Stimulated activated CD8-positive, alpha-beta memory T cell treated with anti-CD3 and anti-CD28 coated beads, Interleukin-4, amount 100 ng/mL, for 1 hour (primary cell): ENCODE measurements at regions not wholly inside any gene's neighbourhood (a gene's known extent, or its start where the extent isn't known, plus 50 kb on each side); places are given as distances from the start of the nearest gene placed in this dataset.

Experiments used
- DNase-seq, 2 donors: peaks; one replicate each; pipeline ENCODE4 v3.0.0-alpha.2; 2020; ENCODE audit warnings: low read depth in 2 of 2, low spot score in 1 of 2

DNA sequence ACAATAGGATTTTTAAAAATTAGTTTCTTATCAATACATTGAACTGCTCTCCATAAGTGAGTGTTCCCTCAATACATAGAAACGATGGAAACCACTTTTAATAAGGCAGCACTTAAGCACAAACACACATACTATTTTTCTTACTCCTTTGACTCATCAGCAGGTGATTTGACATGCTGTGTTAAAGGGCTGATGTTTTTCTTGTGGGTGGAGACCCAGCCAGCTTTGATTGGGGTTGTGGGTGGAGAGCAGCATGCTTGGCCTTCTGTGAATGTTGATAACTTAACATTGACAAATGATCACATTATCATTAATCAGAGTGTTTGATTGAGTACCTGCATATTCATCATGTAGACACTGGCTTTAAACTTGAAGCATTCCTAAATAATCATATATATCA lies 223.0 kb upstream of the DPH6 start:
- DNase-seq = no peak

DNA sequence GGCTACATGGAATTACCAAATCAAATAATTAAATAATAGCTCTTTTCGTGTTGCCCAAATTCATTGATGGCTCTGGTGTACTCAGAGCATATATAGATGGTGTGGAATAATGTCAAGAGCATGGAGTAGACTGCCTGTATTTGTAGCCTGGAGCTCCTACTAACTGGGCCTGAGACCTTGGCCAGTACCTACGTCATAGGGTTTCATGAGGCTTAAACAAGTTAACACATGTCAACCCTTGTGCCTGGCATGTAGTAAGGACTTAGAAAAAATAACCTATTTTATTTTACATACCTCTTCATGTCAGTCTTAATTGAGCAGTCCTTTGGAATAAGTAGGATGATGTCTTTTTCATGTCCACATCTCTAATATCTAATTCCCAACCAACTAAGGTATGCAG lies 223.7 kb upstream of the DPH6 start:
- no peak for DNase-seq

DNA sequence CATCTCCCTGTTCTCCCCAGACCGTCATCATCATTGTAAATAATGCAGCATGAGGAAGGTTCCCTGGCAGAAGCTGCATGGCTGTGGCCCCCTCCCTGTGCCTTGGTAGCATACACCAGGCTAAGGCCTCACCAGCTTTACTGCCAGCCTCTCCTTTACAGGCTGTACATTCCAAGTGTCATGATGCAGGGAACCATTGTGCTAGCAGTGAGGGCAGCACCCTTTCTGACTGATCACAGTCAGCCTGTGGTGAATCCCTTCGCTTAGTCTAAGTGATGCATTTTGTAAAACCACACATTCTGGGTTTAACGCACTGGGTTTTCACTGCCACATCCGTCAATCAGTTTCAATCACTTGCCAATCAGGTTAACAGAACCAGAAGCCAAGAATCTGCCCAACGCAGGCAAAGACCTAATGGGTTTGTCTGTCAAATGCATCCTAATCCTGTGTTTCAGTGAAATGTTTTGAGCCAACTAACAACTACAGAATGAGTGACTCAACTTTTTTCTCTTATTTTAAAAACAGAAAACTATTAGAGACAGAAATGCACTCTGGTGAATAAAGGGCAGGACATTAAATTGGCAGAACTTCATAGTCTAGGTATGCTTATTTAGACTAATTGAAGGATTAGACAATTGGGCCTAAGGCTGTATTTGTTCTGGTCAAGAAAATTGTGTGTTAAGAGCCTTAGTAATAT lies 225.9 kb upstream of the DPH6 start:
- no peak for DNase-seq

DNA sequence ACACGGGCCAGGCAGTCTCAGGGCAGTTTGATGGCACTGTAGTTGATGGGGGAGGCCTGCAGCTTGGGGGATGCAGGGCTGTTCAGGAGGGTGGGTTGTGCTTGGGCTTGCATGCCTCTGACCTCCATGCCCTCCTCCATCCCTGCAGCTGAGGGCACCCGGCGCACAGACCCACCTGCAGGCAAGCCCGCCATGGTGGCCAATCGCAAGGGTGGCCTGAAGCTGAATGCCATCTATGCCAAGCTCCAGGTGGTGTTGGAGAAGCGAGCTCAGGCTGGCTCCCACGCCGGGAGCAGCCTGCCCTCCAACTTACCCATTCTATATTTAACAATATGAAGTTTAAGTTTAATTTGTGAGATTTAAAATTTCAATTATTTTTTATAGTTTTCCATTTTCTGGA lies 228.7 kb upstream of the DPH6 start:
- DNase-seq = no peak

DNA sequence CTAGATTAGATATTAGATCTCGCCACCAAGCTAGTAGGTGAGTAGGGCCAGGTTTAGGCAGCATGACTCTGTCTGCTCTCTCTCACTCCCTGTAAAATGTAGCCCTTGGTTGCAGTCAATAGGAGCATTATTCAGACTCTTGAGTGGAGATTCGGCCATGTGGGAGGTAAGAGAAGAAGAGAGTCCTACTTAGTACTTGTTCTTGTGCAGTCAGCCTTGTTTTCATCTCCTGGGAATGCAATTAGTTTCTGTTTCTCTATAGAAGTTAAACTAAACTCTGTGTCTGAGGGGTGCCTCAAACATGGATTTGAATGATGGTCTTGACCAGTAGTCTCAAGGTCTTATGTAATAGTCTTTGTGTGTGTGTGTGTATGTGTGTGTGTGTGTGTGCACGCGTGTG lies 229.5 kb upstream of the DPH6 start:
- DNase-seq = no peak

DNA sequence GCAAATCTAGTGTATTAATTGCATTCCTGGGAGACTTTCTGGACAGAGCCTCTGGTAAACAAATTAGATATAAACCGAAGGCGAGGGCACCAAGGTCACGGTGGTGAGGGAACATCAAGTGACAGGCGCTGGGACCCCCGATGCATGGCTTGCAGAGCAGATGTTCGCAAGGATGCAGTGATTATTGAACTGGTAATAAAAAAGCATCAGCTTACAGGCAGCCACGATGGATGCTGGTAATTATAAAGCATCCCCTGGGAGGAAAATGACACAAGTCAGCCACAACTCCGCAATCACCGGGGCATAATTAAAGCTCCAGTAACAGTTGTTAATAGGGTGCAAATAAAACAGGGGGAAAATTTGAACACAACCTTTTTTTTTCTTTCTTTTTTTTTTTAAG lies 231.1 kb upstream of the DPH6 start:
- no peak for DNase-seq

DNA sequence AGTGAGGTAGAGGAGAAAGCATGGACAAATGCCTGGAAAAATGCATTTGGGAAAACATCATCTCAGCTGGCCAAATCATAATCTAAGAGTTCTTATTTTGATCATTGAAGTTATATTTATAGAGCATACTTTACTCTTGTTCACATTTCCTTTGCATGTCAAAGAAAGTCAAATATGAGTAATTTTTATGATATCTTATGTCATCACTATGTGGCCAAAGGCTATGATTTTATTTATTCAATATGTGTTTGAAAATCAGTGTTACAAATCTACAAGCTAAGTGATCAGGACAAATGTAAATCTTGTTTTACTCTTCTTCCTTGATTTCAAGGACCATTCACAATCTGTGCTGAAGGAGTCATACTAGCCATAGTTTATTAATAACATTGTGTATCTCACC lies 237.2 kb upstream of the DPH6 start:
- no peak for DNase-seq

DNA sequence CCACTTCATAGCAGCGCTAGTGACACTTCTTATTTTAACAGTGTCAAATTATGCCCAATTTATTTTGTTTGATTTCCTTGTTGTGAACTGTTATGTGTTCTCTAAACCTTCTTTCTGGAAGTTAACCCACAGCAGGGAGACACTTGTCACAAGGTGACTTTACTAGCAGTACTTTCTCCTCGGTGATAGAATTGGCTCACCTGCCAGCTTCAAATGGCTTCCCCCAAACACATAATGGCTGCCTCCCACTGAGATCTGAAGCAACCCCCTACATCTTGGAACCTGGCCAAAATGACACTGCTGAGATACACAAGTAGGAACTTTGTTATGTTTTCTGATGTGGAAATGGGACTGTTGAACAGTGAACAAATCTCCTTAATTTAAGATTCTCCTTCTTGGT lies 238.8 kb upstream of the DPH6 start:
- no peak for DNase-seq

DNA sequence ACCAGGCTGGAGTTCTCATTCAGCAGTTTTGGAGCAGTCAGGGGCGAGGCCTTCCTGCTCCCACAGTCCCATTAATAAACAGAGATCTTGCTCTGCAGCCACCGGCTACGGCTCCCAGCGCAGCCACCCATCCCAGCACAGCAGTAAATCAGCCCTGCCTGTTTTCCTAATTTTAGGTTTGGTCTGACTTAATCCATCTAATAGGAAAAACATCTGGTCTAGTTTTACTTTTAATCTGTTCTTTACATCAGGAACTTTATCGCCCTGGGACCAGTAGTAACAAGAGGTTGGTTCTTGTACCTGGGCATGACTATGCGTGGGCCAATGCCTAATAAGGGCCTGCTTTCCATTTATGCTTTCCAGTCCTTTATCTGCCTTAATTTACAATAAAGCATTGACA lies 264.0 kb upstream of the DPH6 start:
- DNase-seq = no peak

DNA sequence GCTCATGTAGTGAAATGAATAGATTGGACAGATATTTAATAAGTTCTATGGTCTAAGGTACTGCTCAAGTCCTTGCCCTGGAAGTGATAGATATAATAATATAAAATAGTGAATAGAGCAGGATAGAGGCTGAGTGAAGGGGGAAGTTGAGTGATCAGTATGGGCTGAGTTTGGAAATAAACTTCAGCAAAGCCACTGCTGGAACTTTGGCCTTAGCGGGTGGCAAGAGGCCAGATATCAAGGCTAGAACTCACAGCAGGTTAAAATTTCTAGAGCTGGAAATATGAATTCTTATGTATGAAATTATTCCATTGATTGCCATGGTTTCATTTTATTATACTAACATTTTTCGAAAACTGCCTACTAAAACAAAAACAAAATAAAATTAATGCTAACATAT lies 267.6 kb upstream of the DPH6 start:
- no peak for DNase-seq

DNA sequence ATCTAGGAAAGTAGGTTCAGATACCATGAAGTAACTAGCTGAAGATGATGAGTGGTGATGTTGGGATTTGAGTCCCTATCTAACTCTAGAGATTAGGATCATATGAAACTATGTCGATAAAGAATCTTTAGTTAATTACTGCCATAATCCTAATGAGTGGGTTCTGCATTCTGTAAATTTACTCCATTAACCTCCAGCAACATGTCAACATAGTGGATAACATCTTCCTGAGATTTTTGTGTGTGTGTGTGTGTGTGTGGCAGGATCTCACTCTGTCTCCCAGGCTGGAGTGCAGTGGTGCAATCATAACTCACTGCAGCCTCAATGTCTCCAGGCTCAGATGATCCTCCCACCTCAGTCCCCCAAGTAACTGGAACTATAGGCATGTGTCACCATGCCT lies 272.9 kb upstream of the DPH6 start:
- no peak for DNase-seq

DNA sequence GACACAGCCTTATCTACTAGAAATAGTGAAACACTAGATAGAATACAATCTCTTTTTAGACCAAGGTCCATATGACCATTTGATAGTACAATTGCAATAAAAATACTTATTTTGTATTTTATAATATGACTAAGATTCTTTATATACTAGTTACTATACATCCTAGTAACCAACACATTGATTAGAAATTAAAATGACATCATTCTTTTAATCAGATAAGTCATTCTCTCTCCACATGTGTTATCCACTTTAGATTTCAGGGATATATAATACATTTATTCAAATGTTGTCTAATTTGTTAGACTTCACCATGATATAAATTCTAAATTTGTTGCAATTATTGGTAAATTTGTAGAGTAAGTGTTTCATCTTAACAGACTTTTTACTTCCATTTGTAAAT lies 276.2 kb upstream of the DPH6 start:
- DNase-seq = no peak

DNA sequence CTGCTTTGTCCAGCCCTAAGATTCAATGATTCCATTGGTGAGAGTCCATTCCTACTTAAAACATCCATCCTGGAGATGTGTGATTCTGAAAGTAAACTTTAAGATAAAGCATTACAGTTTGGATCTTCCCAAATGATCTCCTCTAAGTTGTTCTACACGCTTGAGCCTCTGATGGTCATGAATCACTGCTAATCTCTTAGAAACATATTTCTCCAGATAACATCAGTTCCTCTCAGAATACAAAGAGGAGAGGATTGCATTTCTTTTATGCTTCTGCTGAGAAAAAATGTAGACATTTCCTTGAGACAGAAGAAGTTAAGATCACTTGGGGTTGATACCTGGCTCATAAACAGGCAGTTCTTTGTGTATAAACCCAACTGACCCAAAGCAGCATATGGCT lies 281.2 kb upstream of the DPH6 start:
- DNase-seq = no peak

DNA sequence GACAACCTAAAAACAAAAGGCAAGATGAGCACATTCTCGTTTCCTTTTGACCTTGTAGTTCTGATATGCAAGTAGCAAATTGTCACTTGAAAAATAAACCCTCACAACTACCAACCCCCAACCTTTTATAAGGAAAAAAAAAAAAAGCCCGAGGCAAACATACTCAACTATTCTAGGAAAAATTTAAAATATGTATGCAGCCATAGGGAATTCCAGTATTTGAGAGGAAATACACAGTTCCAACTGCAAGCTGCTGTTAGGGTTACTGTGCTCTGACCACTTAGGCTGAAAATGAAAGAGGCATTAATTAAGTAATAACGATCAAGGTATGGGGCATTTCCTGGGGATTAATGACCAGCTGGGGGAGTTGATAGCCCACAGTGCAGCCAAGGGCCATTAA lies 281.9 kb upstream of the DPH6 start:
- DNase-seq = no peak

DNA sequence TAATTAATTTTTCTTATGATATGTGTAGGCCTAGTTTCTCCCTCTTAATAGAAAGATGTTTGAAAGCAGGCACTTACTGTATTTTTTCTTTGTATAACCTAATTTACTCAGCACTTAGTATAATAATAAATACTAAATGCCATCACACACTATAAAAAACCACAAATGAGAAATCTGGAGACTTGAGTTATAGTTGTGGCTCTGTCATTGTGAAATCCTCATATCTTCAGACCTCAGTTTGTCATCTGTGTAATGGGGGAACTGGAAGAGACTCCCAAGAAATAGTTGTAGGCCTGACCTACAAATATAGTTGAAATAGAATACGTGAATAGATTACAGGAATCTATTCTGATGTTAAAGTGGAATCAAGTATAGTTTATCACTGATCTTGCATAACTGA lies 287.6 kb upstream of the DPH6 start:
- DNase-seq = no peak

DNA sequence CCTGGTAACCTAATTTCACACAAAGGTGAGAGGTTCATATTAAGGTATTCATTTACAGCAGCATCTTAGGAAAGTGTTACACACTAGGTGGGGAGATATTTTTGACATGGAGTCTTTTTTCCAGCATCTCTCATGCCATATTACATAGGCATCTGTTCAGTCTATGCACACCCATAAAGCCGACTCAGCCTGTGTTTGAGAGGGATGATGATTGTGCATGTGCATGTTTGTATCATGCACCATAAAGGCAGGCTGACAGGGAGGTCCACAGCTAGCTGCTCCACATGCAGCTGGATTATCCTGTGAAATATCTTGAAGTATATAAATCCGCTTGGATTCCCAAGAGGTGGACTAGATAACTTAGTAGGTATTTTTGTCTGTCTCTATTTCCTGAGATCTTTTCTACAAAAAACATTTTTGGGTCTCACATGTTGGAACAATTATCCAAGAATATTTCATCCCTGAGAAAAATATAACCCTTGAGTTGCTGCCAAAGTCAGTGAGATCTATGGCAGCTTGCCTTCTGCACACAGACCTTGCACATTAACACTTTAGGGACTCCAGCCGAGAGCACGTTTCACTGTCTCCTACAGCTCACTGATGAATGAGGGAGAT lies 288.4 kb upstream of the DPH6 start:
- DNase-seq = no peak

DNA sequence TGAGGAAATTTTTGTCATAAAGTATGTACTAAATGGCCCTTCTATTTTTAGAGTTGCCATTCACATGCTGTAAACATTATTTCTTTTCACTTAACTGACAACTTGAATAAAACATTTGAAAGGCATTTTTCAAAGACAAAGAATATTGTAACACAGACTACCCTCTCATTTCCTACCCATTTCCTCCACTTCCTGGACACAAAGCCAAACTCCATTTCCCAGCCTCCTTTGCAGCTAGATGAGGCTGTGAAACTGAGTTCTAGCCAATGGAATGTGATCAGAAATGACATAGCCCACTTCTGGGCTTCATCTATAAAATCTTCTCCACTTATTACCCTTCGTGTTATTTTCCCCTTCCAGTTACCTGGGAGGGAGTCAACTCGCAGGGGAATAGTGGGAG lies 288.9 kb upstream of the DPH6 start:
- no peak for DNase-seq

DNA sequence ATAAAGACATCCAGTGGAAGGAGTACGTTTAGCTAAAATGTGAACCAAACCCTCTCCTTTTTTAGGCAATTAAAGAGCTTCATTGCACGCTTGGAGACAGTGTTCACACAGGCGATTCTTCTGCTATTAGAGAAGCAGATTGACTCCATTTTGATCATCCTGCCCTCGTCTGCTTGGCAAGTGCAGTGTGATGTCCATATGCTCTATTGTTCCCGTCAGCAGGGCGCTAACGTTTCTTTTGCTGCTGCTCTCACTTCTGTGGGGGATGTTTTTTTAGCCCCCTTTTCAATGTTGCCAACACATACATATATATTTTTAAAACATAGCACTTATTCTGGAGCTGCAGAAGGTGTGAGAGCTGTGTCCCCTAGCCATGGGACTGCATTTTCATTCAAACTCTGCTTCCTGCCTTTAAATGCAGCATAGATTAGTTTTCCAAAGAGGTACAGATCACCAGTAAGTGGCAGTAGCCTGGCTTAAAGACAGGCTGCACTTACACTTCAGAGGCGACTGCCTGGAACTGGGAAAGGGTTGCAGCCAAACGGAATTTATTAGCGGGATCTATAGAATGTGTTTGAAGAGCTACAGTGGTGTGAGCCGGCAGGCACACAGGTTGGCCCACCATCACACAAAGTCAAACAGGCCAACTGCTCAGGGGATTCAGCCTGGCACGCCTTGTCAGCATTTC lies 292.6 kb upstream of the DPH6 start:
- DNase-seq = no peak

DNA sequence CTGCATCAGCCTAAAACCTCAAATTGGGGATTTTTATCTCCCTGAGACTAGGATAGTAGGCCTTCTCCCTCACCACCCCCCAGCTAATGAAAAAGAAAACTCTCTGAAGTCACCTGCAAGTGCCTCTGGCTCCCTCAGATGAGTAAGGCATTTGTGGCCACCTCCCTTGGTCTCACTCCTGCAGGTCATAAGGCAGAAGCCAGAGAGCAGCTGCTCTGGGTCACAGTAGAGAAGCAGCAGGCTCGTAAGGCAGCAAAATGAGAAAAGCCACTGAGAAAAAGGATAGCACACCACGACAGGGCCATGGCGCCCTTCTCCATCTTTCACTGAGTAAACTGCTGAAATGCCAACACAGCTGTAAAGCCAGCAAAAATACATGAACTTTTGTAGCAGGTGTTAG lies 296.7 kb upstream of the DPH6 start:
- DNase-seq = no peak

DNA sequence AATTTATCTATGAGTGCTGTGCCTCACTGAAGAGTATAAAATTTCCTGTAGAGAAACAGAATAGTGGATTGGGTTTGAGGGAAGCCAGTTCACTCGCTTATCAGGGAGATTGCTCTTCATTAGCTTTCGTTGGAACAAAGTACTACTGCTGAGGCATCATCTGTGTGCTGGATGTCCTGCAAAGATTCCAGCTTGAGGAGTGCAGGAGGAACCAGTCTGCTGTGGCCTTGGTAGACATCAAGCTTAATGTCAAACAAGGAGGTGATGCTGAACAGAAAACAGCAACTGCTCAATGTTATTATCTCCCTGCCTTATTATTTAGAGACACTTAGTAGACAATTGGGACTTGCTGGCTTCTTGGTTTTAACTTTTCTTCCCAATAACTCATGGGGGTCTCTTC lies 297.5 kb upstream of the DPH6 start:
- no peak for DNase-seq

DNA sequence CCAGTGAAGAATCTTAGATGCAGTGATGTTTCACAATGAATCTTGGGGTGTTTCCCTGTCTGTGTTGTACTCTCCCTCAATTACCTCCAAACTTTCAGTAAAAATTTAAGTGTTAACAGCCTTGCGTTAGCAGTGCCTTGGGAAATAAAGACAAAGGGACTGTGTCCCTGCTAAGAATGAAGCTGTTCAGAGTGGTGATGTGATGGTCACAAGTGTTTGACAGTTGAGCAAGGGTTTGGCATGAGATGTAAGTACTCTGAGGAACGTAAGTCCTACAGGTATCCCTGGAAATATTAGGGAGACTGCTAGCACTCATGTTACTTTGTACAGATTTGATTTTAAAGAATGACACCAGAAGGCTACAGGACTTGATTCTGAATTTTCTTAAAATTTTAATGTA lies 304.3 kb upstream of the DPH6 start:
- DNase-seq = no peak

DNA sequence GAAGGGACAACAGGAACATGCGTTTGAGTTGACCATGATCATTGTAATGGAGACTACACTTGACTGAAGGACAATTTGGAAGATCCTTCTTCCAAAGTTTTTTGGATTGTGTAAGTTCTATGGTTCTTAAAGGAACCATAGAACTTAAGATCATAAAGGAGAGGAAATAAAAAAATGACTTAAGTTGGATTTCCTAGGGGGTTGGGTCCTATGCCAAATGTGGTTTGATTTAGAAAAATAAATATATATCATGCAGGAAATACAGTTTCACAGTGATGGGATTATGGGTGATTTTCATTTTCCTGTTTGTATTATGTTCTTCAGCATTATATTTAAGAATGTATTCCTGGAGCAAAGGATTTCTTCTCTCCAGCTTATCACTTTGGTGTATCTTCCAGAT lies 305.5 kb upstream of the DPH6 start:
- no peak for DNase-seq
